Stimulated activated naive CD8-positive, alpha-beta T cell treated with anti-CD3 and anti-CD28 coated beads, Interleukin-15, amount 100 ng/mL, for 72 hours (primary cell): ENCODE measurements at regions not wholly inside any gene's neighbourhood (a gene's known extent, or its start where the extent isn't known, plus 50 kb on each side); places are given as distances from the start of the nearest gene placed in this dataset.
"Not testable (repeated sequence)": the region's sequence is repeated elsewhere in the genome, so short reads cannot be mapped to it uniquely, and the experiment has no call there.

Experiments
- ATAC-seq: fragments of 150-1000 bp; cut with Tn5 transposase; 2 replicates; pipeline ENCODE4 v1.10.0; 2021; ENCODE audit warnings: mild to moderate bottlenecking, moderate library complexity
- DNase-seq, 2 donors: peaks; one replicate each; pipeline ENCODE4 v3.0.0; 2021 to 2022
- H3K27ac Mint-ChIP-seq, 2 donors: one replicate each; pipeline ENCODE4 v1.8.0; 2022; ENCODE audit warnings: mild to moderate bottlenecking in 2 of 2, mixed read lengths in 2 of 2, moderate library complexity in 2 of 2
- H3K27me3 Mint-ChIP-seq: one replicate; pipeline ENCODE4 v1.8.0; 2022; ENCODE audit warnings: mixed read lengths
- H3K4me1 Mint-ChIP-seq: one replicate; pipeline ENCODE4 v1.8.0; 2022; ENCODE audit warnings: mild to moderate bottlenecking, mixed read lengths
- H3K4me3 Mint-ChIP-seq, 2 donors: one replicate each; pipeline ENCODE4 v1.8.0; 2022; ENCODE audit warnings: mild to moderate bottlenecking in 2 of 2, mixed read lengths in 2 of 2, moderate library complexity in 1 of 2
- H3K9me3 Mint-ChIP-seq, 2 donors: one replicate each; pipeline ENCODE4 v1.8.0; 2022; ENCODE audit warnings: mixed read lengths in 2 of 2

GRCh38 chr1:178020968-178021640, 51.2 kb upstream of the SEC16B start:
- no peaks in the 10 kb centered on the region for H3K4me1 Mint-ChIP-seq
- peaks cover 8% of the 10 kb centered on the region for H3K27me3 Mint-ChIP-seq
- H3K9me3 Mint-ChIP-seq = peaks cover 0 to 12% of the 10 kb centered on the region in 2 donors
- no peak for ATAC-seq
- H3K4me3 Mint-ChIP-seq = no peak overlapping the region
- no peak overlapping the region for H3K27ac Mint-ChIP-seq
- DNase-seq = no peak

GRCh38 chr1:178021950-178022349, 52.1 kb upstream of the SEC16B start:
- DNase-seq (no peak), ATAC-seq (no peak)
- Mint-ChIP-seq H3K27ac (no peak overlapping the region), H3K9me3 (peaks cover 0 to 17% of the 10 kb centered on the region in 2 donors), H3K4me3 (no peak overlapping the region), H3K4me1 (no peaks in the 10 kb centered on the region), H3K27me3 (peaks cover 8% of the 10 kb centered on the region)

- H3K4me3 Mint-ChIP-seq = no peak overlapping the region
- H3K4me1 Mint-ChIP-seq = no peaks in the 10 kb centered on the region
- H3K27ac Mint-ChIP-seq = no peak overlapping the region
- DNase-seq (no peak), ATAC-seq (no peak)
- H3K9me3 Mint-ChIP-seq = peaks cover 0 to 9% of the 10 kb centered on the region in 2 donors
- H3K27me3 Mint-ChIP-seq = no peaks in the 10 kb centered on the region
These were observed 53.3 kb upstream of the SEC16B start for GRCh38 chr1:178023181-178023618.

- Mint-ChIP-seq H3K9me3 (peaks cover 0 to 9% of the 10 kb centered on the region in 2 donors), H3K4me3 (no peak overlapping the region), H3K4me1 (no peaks in the 10 kb centered on the region), H3K27ac (no peak overlapping the region), H3K27me3 (no peaks in the 10 kb centered on the region)
- DNase-seq = no peak
- no peak for ATAC-seq
These were observed 54.6 kb upstream of the SEC16B start for GRCh38 chr1:178024504-178024903.

GRCh38 chr1:178025613-178026356, 55.9 kb upstream of the SEC16B start:
- H3K9me3 Mint-ChIP-seq = peaks cover 0 to 9% of the 10 kb centered on the region in 2 donors
- H3K4me1 Mint-ChIP-seq = no peaks in the 10 kb centered on the region
- H3K4me3 Mint-ChIP-seq = no peak overlapping the region
- no peak for DNase-seq
- no peak for ATAC-seq
- no peak overlapping the region for H3K27ac Mint-ChIP-seq
- no peaks in the 10 kb centered on the region for H3K27me3 Mint-ChIP-seq

GRCh38 chr1:178028841-178029481, 59.1 kb upstream of the SEC16B start:
- Mint-ChIP-seq H3K4me1 (no peaks in the 10 kb centered on the region), H3K27me3 (no peaks in the 10 kb centered on the region), H3K4me3 (no peak overlapping the region), H3K9me3 (peaks cover 0 to 9% of the 10 kb centered on the region in 2 donors), H3K27ac (no peak overlapping the region)
- DNase-seq (no peak), ATAC-seq (no peak)

- Mint-ChIP-seq H3K9me3 (peaks cover 0 to 9% of the 10 kb centered on the region in 2 donors), H3K27me3 (no peaks in the 10 kb centered on the region), H3K27ac (no peak overlapping the region), H3K4me3 (no peak overlapping the region), H3K4me1 (no peaks in the 10 kb centered on the region)
- DNase-seq (no peak), ATAC-seq (no peak)
These were observed 60.6 kb upstream of the SEC16B start for GRCh38 chr1:178030467-178030866.

GRCh38 chr1:178031856-178032320, 62.0 kb upstream of the RASAL2 start:
- no peaks in the 10 kb centered on the region for H3K4me1 Mint-ChIP-seq
- no peaks in the 10 kb centered on the region for H3K9me3 Mint-ChIP-seq
- no peak overlapping the region for H3K4me3 Mint-ChIP-seq
- ATAC-seq = no peak
- H3K27ac Mint-ChIP-seq = no peak overlapping the region
- peak in 1 of 2 donors; percentile 4 for DNase-seq
- peaks cover 3% of the 10 kb centered on the region for H3K27me3 Mint-ChIP-seq

GRCh38 chr1:178033019-178033418, 60.9 kb upstream of the RASAL2 start:
- Mint-ChIP-seq H3K9me3 (no peaks in the 10 kb centered on the region), H3K27ac (no peak overlapping the region), H3K4me3 (no peak overlapping the region), H3K27me3 (peaks cover 8% of the 10 kb centered on the region), H3K4me1 (no peaks in the 10 kb centered on the region)
- DNase-seq = no peak
- ATAC-seq = no peak

- no peak for ATAC-seq
- Mint-ChIP-seq H3K27ac (no peak overlapping the region), H3K4me3 (no peak overlapping the region), H3K27me3 (peaks cover 8% of the 10 kb centered on the region), H3K4me1 (no peaks in the 10 kb centered on the region), H3K9me3 (no peaks in the 10 kb centered on the region)
- DNase-seq = no peak
These were observed 59.2 kb upstream of the RASAL2 start for GRCh38 chr1:178034676-178035075.

- Mint-ChIP-seq H3K4me3 (no peak overlapping the region), H3K27ac (no peak overlapping the region), H3K9me3 (peaks cover 4 to 6% of the 10 kb centered on the region in 2 donors), H3K4me1 (no peaks in the 10 kb centered on the region), H3K27me3 (peaks cover 8% of the 10 kb centered on the region)
- ATAC-seq (no peak), DNase-seq (no peak)
These were observed 57.8 kb upstream of the RASAL2 start for GRCh38 chr1:178036090-178036489.

GRCh38 chr1:178037510-178038253, 56.2 kb upstream of the RASAL2 start:
- Mint-ChIP-seq H3K9me3 (peaks cover 11 to 12% of the 10 kb centered on the region in 2 donors), H3K4me3 (no peak overlapping the region), H3K27me3 (peaks cover 8% of the 10 kb centered on the region), H3K4me1 (no peaks in the 10 kb centered on the region), H3K27ac (no peak overlapping the region)
- no peak for DNase-seq
- peak; percentile 15 for ATAC-seq

- no peak overlapping the region for H3K27ac Mint-ChIP-seq
- H3K4me1 Mint-ChIP-seq = no peaks in the 10 kb centered on the region
- peaks cover 11 to 12% of the 10 kb centered on the region in 2 donors for H3K9me3 Mint-ChIP-seq
- no peak for ATAC-seq
- H3K27me3 Mint-ChIP-seq = peaks cover 8% of the 10 kb centered on the region
- no peak for DNase-seq
- no peak overlapping the region for H3K4me3 Mint-ChIP-seq
These were observed 55.5 kb upstream of the RASAL2 start for GRCh38 chr1:178038372-178038771.

- Mint-ChIP-seq H3K27ac (no peak overlapping the region), H3K27me3 (peaks cover 8% of the 10 kb centered on the region), H3K9me3 (peaks cover 11 to 12% of the 10 kb centered on the region in 2 donors), H3K4me1 (no peaks in the 10 kb centered on the region), H3K4me3 (no peak overlapping the region)
- ATAC-seq = no peak
- no peak for DNase-seq
These were observed 54.0 kb upstream of the RASAL2 start for GRCh38 chr1:178039891-178040290.

- not testable (repeated sequence) for ATAC-seq, H3K27ac Mint-ChIP-seq, DNase-seq
These were observed 50.0 kb upstream of the RASAL2 start for GRCh38 chr1:178043940-178044339.

More at GRCh38 chr1:178043940-178044339, 50.0 kb upstream of the RASAL2 start:
- peaks cover 11 to 12% of the 10 kb centered on the region in 2 donors for H3K9me3 Mint-ChIP-seq
- not testable (repeated sequence) for H3K27me3 Mint-ChIP-seq, H3K4me1 Mint-ChIP-seq, H3K4me3 Mint-ChIP-seq
